ENCODE measurements at regions not wholly inside any gene's neighbourhood (a gene's known extent, or its start where the extent isn't known, plus 50 kb on each side); places are given as distances from the start of the nearest gene placed in this dataset.

- Histone ChIP-seq H4K8ac (ENCODE audit: low read depth, low read length) (no peak overlapping the region), H2AK5ac (ENCODE audit: low read depth, low read length) (no peak overlapping the region), H3K18ac (ENCODE audit: low read length) (no peak overlapping the region), H2BK12ac (ENCODE audit: low read length) (no peak overlapping the region), H3K9ac (ENCODE audit: low read depth, low read length, poor library complexity) (no peak overlapping the region), H4K91ac (ENCODE audit: low read depth, low read length, poor library complexity) (no peak overlapping the region), H3K4me2 (ENCODE audit: insufficient read depth, low read length, poor library complexity, severe bottlenecking) (no peak overlapping the region), H3K79me1 (ENCODE audit: low read depth, low read length) (no peaks in the 10 kb centered on the region), H3K4me1 (ENCODE audit: control insufficient read depth in 2 of 2, insufficient read depth in 1 of 2, low read depth in 1 of 2, low read length in 2 of 2) (no peaks in the 10 kb centered on the region), H3K27me3 (ENCODE audit: control insufficient read depth in 3 of 3, insufficient read depth in 3 of 3, low read depth in 1 of 3, low read length in 3 of 3) (no peaks in the 10 kb centered on the region), H2BK5ac (ENCODE audit: low read length) (no peak overlapping the region), H2BK15ac (ENCODE audit: low read length) (no peak overlapping the region), H3K14ac (ENCODE audit: low read length) (no peak overlapping the region), H3K23ac (ENCODE audit: low read depth, low read length, poor library complexity) (no peak overlapping the region), H2AFZ (ENCODE audit: low read length) (no peak overlapping the region), H3K9me3 (replicated peaks in 1 of 2; ENCODE audit: control insufficient read depth in 2 of 2, insufficient read depth in 1 of 2, low read depth in 1 of 2, low read length in 2 of 2) (no peaks in the 10 kb centered on the region), H3K4ac (ENCODE audit: low read length) (no peak overlapping the region), H3K27ac (replicated peaks; ENCODE audit: low read length) (no peak overlapping the region), H2BK120ac (ENCODE audit: low read depth, low read length) (no peak overlapping the region), H3K36me3 (replicated peaks in 1 of 2; ENCODE audit: control insufficient read depth in 2 of 2, insufficient read depth in 2 of 2, low read length in 2 of 2) (no peaks in the 10 kb centered on the region), H3K4me3 (ENCODE audit: low read length in 2 of 2) (no peak overlapping the region)
- no peak for DNase-seq (ENCODE audit: low spot score)
- WGBS, 2 donors (ENCODE audit: extremely low coverage in 2 of 2, insufficient read length in 2 of 2, insufficient replicate concordance in 1 of 2) = no CpG with 5 or more reads among the region's 7 CpGs
Observed at GRCh38 chr10:9214618-9215017, 1160.1 kb downstream of the GATA3 start.

- no peak for DNase-seq (ENCODE audit: low spot score)
- H2AFZ ChIP-seq (ENCODE audit: low read length) = no peak overlapping the region
- no peak overlapping the region for H3K9ac ChIP-seq (ENCODE audit: low read depth, low read length, poor library complexity)
- H3K4ac ChIP-seq (ENCODE audit: low read length) = no peak overlapping the region
- no peak overlapping the region for H3K27ac ChIP-seq (replicated peaks; ENCODE audit: low read length)
- no peak overlapping the region for H3K4me2 ChIP-seq (ENCODE audit: insufficient read depth, low read length, poor library complexity, severe bottlenecking)
- H3K79me1 ChIP-seq (ENCODE audit: low read depth, low read length) = no peaks in the 10 kb centered on the region
- H3K9me3 ChIP-seq (replicated peaks in 1 of 2; ENCODE audit: control insufficient read depth in 2 of 2, insufficient read depth in 1 of 2, low read depth in 1 of 2, low read length in 2 of 2) = no peaks in the 10 kb centered on the region
- no peak overlapping the region for H2BK15ac ChIP-seq (ENCODE audit: low read length)
- H3K23ac ChIP-seq (ENCODE audit: low read depth, low read length, poor library complexity) = no peak overlapping the region
- no peak overlapping the region for H4K8ac ChIP-seq (ENCODE audit: low read depth, low read length)
- no peak overlapping the region for H3K18ac ChIP-seq (ENCODE audit: low read length)
- H3K27me3 ChIP-seq (ENCODE audit: control insufficient read depth in 3 of 3, insufficient read depth in 3 of 3, low read depth in 1 of 3, low read length in 3 of 3) = no peaks in the 10 kb centered on the region
- H3K14ac ChIP-seq (ENCODE audit: low read length) = no peak overlapping the region
- H2BK5ac ChIP-seq (ENCODE audit: low read length) = no peak overlapping the region
- no peak overlapping the region for H4K91ac ChIP-seq (ENCODE audit: low read depth, low read length, poor library complexity)
- no peaks in the 10 kb centered on the region for H3K36me3 ChIP-seq (replicated peaks in 1 of 2; ENCODE audit: control insufficient read depth in 2 of 2, insufficient read depth in 2 of 2, low read length in 2 of 2)
- H2AK5ac ChIP-seq (ENCODE audit: low read depth, low read length) = no peak overlapping the region
- no peak overlapping the region for H3K4me3 ChIP-seq (ENCODE audit: low read length in 2 of 2)
- no peak overlapping the region for H2BK120ac ChIP-seq (ENCODE audit: low read depth, low read length)
- no peak overlapping the region for H2BK12ac ChIP-seq (ENCODE audit: low read length)
- no peaks in the 10 kb centered on the region for H3K4me1 ChIP-seq (ENCODE audit: control insufficient read depth in 2 of 2, insufficient read depth in 1 of 2, low read depth in 1 of 2, low read length in 2 of 2)
- WGBS, 2 donors (ENCODE audit: extremely low coverage in 2 of 2, insufficient read length in 2 of 2, insufficient replicate concordance in 1 of 2) = no CpG with 5 or more reads among the region's 2 CpGs
Observed at GRCh38 chr10:9215121-9215520, 1160.6 kb downstream of the GATA3 start.

DNA sequence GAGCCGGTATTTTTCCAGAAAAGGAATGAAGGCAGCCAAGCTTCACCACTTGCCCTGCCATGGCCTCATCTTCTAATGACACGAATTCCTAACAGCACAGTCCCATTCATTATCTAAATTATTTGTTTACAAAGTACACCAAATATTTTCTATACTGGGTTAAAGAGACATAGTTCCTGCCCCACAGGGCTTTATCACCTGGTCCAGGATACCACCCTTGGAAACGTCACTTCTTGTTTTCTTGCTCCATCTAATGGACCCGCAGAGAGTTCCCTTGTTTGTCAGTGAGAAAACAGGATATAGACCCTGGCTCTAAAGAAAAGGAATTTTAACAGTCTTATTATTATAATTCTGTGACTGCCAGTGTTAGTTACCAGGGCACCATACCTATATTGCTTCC lies 1165.4 kb downstream of the GATA3 start:
- Histone ChIP-seq H3K79me1 (ENCODE audit: low read depth, low read length) (no peaks in the 10 kb centered on the region), H2AK5ac (ENCODE audit: low read depth, low read length) (no peak overlapping the region), H3K14ac (ENCODE audit: low read length) (no peak overlapping the region), H3K36me3 (replicated peaks in 1 of 2; ENCODE audit: control insufficient read depth in 2 of 2, insufficient read depth in 2 of 2, low read length in 2 of 2) (no peaks in the 10 kb centered on the region), H3K4me2 (ENCODE audit: insufficient read depth, low read length, poor library complexity, severe bottlenecking) (no peak overlapping the region), H2BK120ac (ENCODE audit: low read depth, low read length) (no peak overlapping the region), H2BK12ac (ENCODE audit: low read length) (no peak overlapping the region), H2BK15ac (ENCODE audit: low read length) (no peak overlapping the region), H3K9me3 (replicated peaks in 1 of 2; ENCODE audit: control insufficient read depth in 2 of 2, insufficient read depth in 1 of 2, low read depth in 1 of 2, low read length in 2 of 2) (no peaks in the 10 kb centered on the region), H3K27me3 (ENCODE audit: control insufficient read depth in 3 of 3, insufficient read depth in 3 of 3, low read depth in 1 of 3, low read length in 3 of 3) (no peaks in the 10 kb centered on the region), H4K91ac (ENCODE audit: low read depth, low read length, poor library complexity) (no peak overlapping the region), H3K4me1 (ENCODE audit: control insufficient read depth in 2 of 2, insufficient read depth in 1 of 2, low read depth in 1 of 2, low read length in 2 of 2) (no peaks in the 10 kb centered on the region), H3K4ac (ENCODE audit: low read length) (no peak overlapping the region), H2AFZ (ENCODE audit: low read length) (no peak overlapping the region), H3K27ac (replicated peaks; ENCODE audit: low read length) (no peak overlapping the region), H2BK5ac (ENCODE audit: low read length) (no peak overlapping the region), H3K23ac (ENCODE audit: low read depth, low read length, poor library complexity) (no peak overlapping the region), H3K4me3 (ENCODE audit: low read length in 2 of 2) (no peak overlapping the region), H4K8ac (ENCODE audit: low read depth, low read length) (no peak overlapping the region), H3K9ac (ENCODE audit: low read depth, low read length, poor library complexity) (no peak overlapping the region), H3K18ac (ENCODE audit: low read length) (no peak overlapping the region)
- DNase-seq (ENCODE audit: low spot score) = no peak
- no CpG with 5 or more reads among the region's 4 CpGs for WGBS, 2 donors (ENCODE audit: extremely low coverage in 2 of 2, insufficient read length in 2 of 2, insufficient replicate concordance in 1 of 2)

DNA sequence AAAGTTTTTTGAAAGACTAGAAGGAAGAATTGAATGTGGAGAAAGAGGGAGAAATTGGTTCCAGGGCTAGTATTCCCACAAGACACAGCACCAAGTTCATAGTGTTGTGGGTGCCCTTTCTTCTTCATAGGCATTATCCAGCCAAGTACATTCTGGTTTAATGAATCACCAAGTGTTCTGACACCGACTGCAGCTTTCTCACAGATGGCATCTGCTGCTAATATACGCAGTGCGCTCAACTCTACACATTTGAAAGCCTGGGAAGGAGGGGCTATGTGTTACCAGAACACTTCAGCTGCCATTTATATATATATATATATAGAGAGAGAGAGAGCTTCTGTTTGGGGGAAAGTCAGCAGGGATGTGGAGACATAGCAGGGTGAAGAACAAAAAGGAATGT lies 1168.4 kb downstream of the GATA3 start:
- Histone ChIP-seq H3K4ac (ENCODE audit: low read length) (no peak overlapping the region), H2AK5ac (ENCODE audit: low read depth, low read length) (no peak overlapping the region), H2BK12ac (ENCODE audit: low read length) (no peak overlapping the region), H3K4me3 (ENCODE audit: low read length in 2 of 2) (no peak overlapping the region), H2BK120ac (ENCODE audit: low read depth, low read length) (no peak overlapping the region), H4K91ac (ENCODE audit: low read depth, low read length, poor library complexity) (no peak overlapping the region), H4K8ac (ENCODE audit: low read depth, low read length) (no peak overlapping the region), H3K9ac (ENCODE audit: low read depth, low read length, poor library complexity) (no peak overlapping the region), H3K14ac (ENCODE audit: low read length) (no peak overlapping the region), H3K27me3 (ENCODE audit: control insufficient read depth in 3 of 3, insufficient read depth in 3 of 3, low read depth in 1 of 3, low read length in 3 of 3) (no peaks in the 10 kb centered on the region), H3K4me2 (ENCODE audit: insufficient read depth, low read length, poor library complexity, severe bottlenecking) (no peak overlapping the region), H2AFZ (ENCODE audit: low read length) (no peak overlapping the region), H3K9me3 (replicated peaks in 1 of 2; ENCODE audit: control insufficient read depth in 2 of 2, insufficient read depth in 1 of 2, low read depth in 1 of 2, low read length in 2 of 2) (no peaks in the 10 kb centered on the region), H3K23ac (ENCODE audit: low read depth, low read length, poor library complexity) (no peak overlapping the region), H2BK15ac (ENCODE audit: low read length) (no peak overlapping the region), H2BK5ac (ENCODE audit: low read length) (no peak overlapping the region), H3K36me3 (replicated peaks in 1 of 2; ENCODE audit: control insufficient read depth in 2 of 2, insufficient read depth in 2 of 2, low read length in 2 of 2) (no peaks in the 10 kb centered on the region), H3K4me1 (ENCODE audit: control insufficient read depth in 2 of 2, insufficient read depth in 1 of 2, low read depth in 1 of 2, low read length in 2 of 2) (no peaks in the 10 kb centered on the region), H3K27ac (replicated peaks; ENCODE audit: low read length) (no peak overlapping the region), H3K18ac (ENCODE audit: low read length) (no peak overlapping the region), H3K79me1 (ENCODE audit: low read depth, low read length) (no peaks in the 10 kb centered on the region)
- DNase-seq (ENCODE audit: low spot score) = no peak
- no CpG with 5 or more reads among the region's 3 CpGs for WGBS, 2 donors (ENCODE audit: extremely low coverage in 2 of 2, insufficient read length in 2 of 2, insufficient replicate concordance in 1 of 2)

Data from neuronal stem cell (in vitro differentiated cells).